H1 (cell line): ENCODE measurements at regions not wholly inside any gene's neighbourhood (a gene's known extent, or its start where the extent isn't known, plus 50 kb on each side); places are given as distances from the start of the nearest gene placed in this dataset.

Experiments
- CREB1 ChIP-seq: IDR thresholded peaks from 2 replicates; pipeline ENCODE4 v1.6.1; 2012; ENCODE audit warnings: inconsistent platforms
- KDM1A ChIP-seq: fragments of 200-600, 300-600 bp; sonication (generic); IDR thresholded peaks from 2 replicates; pipeline ENCODE4 v1.7.1; 2016; ENCODE audit warnings: mild to moderate bottlenecking, low read length, borderline replicate concordance
- POLR2A ChIP-seq, 2 experiments: IDR thresholded peaks; 1 replicate in 1 of 2; 2 replicates in 1 of 2; pipeline ENCODE4 v1.6.1; 2011; ENCODE audit warnings: low read depth in 2 of 2, low read length in 2 of 2, mild to moderate bottlenecking in 2 of 2; ENCODE audit errors: control extremely low read depth in 1 of 2
- RXRA ChIP-seq: IDR thresholded peaks from 2 replicates; pipeline ENCODE4 v1.6.1; 2011; ENCODE audit warnings: low read depth, mild to moderate bottlenecking, low read length, moderate library complexity; ENCODE audit not compliant: insufficient read depth

- TF ChIP-seq POLR2A (IDR thresholded peaks at IDR 0.05; ENCODE audit: control extremely low read depth in 1 of 2, low read depth in 2 of 2, low read length in 2 of 2) = no peak
- TF ChIP-seq KDM1A = no peak
- TF ChIP-seq RXRA = no peak
- TF ChIP-seq CREB1 = no peak
Measured at GRCh38 chr1:83606416-83606955, 392.4 kb downstream of the TTLL7 start (continued).
